HCT116 (cell line): ENCODE measurements at regions not wholly inside any gene's neighbourhood (a gene's known extent, or its start where the extent isn't known, plus 50 kb on each side); places are given as distances from the start of the nearest gene placed in this dataset.

Source experiments
- ATAC-seq: fragments of 200-7000 bp; cut with Tn5 transposase; 2 replicates; pipeline ENCODE4 v1.9.1; 2020; ENCODE audit warnings: mild to moderate bottlenecking, moderate library complexity
- BruUV-seq: library from RNA; stranded (reverse); fragments of 400-500 nt; replicated peaks from 2 replicates; lab custom pipeline; 2021; lab: Mats Ljungman, UMichigan
- CTCF ChIA-PET: fragments of 300-600 bp; sonication (Branson Sonifier 250); formaldehyde crosslinking; loops from one replicate; lab custom pipeline; 2021; ENCODE audit warnings: antibody characterized with exemption; lab: Charles Lee
- POLR2A ChIA-PET: fragments of 300-600, 350-600 bp; sonication (Branson Sonifier 250); formaldehyde crosslinking; loops from one replicate; lab custom pipeline; 2021; ENCODE audit warnings: antibody characterized with exemption; lab: Charles Lee
- RAD21 ChIA-PET, 2 experiments: fragments of 300-600 bp; sonication (Branson Sonifier 250); formaldehyde crosslinking; loops; one replicate each; lab custom pipeline; 2023; ENCODE audit warnings: low total read pairs in 2 of 2; ENCODE audit not compliant: uncharacterized antibody in 2 of 2, unreplicated experiment in 2 of 2, low non-redundant PET in 1 of 2; lab: Charles Lee
- DNase-seq: peaks from one replicate; pipeline ENCODE4 v3.0.0-alpha.2; 2010; ENCODE audit warnings: low read depth, low spot score
- H2AFZ ChIP-seq: fragments of 200-600 bp; shearing (Covaris generic), sonication (generic); 2 replicates; pipeline ENCODE4 v1.6.1; 2017; ENCODE audit warnings: low read depth, mixed run types, mixed read lengths, antibody characterized with exemption, low read length; ENCODE audit not compliant: poor library complexity, severe bottlenecking
- H3K27ac ChIP-seq: 2 replicates; pipeline ENCODE4 v1.5.1; 2012; ENCODE audit warnings: low read depth, low read length
- H3K27me3 ChIP-seq: fragments of 200-600 bp; sonication (generic); 2 replicates; pipeline ENCODE4 v1.6.1; 2016; ENCODE audit warnings: mixed run types, low read length, mixed read lengths; ENCODE audit not compliant: insufficient read depth
- H3K36me3 ChIP-seq, 2 experiments: fragments of 200-500 bp in 1 of 2; fragments of 200-600 bp in 1 of 2; sonication (Bioruptor generic) in 1 of 2; sonication (generic) in 1 of 2; 2 replicates each; pipeline versions ENCODE4 v1.5.1 to v1.6.1; 2014 to 2016; ENCODE audit warnings: low read length in 2 of 2, inconsistent platforms in 1 of 2, mixed read lengths in 1 of 2, mixed run types in 1 of 2; ENCODE audit not compliant: insufficient read depth in 2 of 2, control insufficient read depth in 1 of 2
- H3K4me1 ChIP-seq, 2 experiments: fragments of 200-600 bp in 1 of 2; sonication (generic) in 1 of 2; 2 replicates each; pipeline versions ENCODE4 v1.5.1 to v1.6.1; 2012 to 2017; ENCODE audit warnings: low read length in 2 of 2, inconsistent platforms in 1 of 2, mild to moderate bottlenecking in 1 of 2, mixed read lengths in 1 of 2, mixed run types in 1 of 2, moderate library complexity in 1 of 2; ENCODE audit not compliant: insufficient read depth in 2 of 2, control insufficient read depth in 1 of 2
- H3K4me2 ChIP-seq: fragments of 200-600 bp; sonication (generic); 2 replicates; pipeline ENCODE4 v1.6.1; 2017; ENCODE audit warnings: mixed run types, low read length, mixed read lengths
- H3K4me3 ChIP-seq, 2 experiments: fragments of 200-600 bp in 1 of 2; sonication (generic) in 1 of 2; replicated peaks in 1 of 2; 2 replicates each; pipeline ENCODE4 v1.5.1; 2011 to 2016; ENCODE audit warnings: low read length in 2 of 2, control low read depth in 1 of 2, low read depth in 1 of 2, mild to moderate bottlenecking in 1 of 2, mixed read lengths in 1 of 2, mixed run types in 1 of 2
- H3K79me2 ChIP-seq: fragments of 200-600 bp; sonication (generic); 2 replicates; pipeline ENCODE4 v1.6.1; 2017; ENCODE audit warnings: mild to moderate bottlenecking, mixed run types, low read length, moderate library complexity, mixed read lengths; ENCODE audit not compliant: insufficient read depth
- H3K9ac ChIP-seq: fragments of 200-600 bp; sonication (generic); 2 replicates; pipeline ENCODE4 v1.6.1; 2016; ENCODE audit warnings: low read length, mixed read lengths
- H3K9me2 ChIP-seq: fragments of 200-600 bp; sonication (generic), shearing (Covaris generic); 2 replicates; pipeline ENCODE4 v1.6.1; 2017; ENCODE audit warnings: mixed run types, mild to moderate bottlenecking, moderate library complexity; ENCODE audit not compliant: insufficient read depth
- H3K9me3 ChIP-seq, 2 experiments: fragments of 200-500 bp in 1 of 2; fragments of 200-600 bp in 1 of 2; sonication (Bioruptor generic) in 1 of 2; sonication (generic) in 1 of 2; 2 replicates each; pipeline ENCODE4 v1.6.1; 2014 to 2017; ENCODE audit warnings: low read length in 2 of 2, mixed read lengths in 2 of 2, inconsistent platforms in 1 of 2, low read depth in 1 of 2, mild to moderate bottlenecking in 1 of 2, mixed run types in 1 of 2, moderate library complexity in 1 of 2; ENCODE audit not compliant: control insufficient read depth in 1 of 2, insufficient read depth in 1 of 2
- H4K20me1 ChIP-seq: fragments of 200-600 bp; sonication (generic), shearing (Covaris generic); 2 replicates; pipeline ENCODE4 v1.6.1; 2017; ENCODE audit warnings: mixed run types, mild to moderate bottlenecking, moderate library complexity; ENCODE audit not compliant: insufficient read depth
- EGR1 ChIP-seq: IDR thresholded peaks from 2 replicates; pipeline ENCODE4 v1.6.1; 2012; ENCODE audit warnings: low read depth
- ELF1 ChIP-seq: IDR thresholded peaks from 2 replicates; pipeline ENCODE4 v1.6.1; 2012; ENCODE audit warnings: low read depth, borderline replicate concordance
- EZH2phosphoT487 ChIP-seq: fragments of 200-600 bp; IDR thresholded peaks from 2 replicates; pipeline ENCODE4 v1.6.1; 2018; ENCODE audit warnings: antibody characterized with exemption, borderline replicate concordance
- FOSL1 ChIP-seq: IDR thresholded peaks from 2 replicates; pipeline ENCODE4 v1.6.1; 2012; ENCODE audit warnings: low read depth
- JUND ChIP-seq: IDR thresholded peaks from 2 replicates; pipeline ENCODE4 v1.6.1; 2012
- POLR2AphosphoS5 ChIP-seq: IDR thresholded peaks from 2 replicates; pipeline ENCODE4 v1.6.1; 2011; ENCODE audit warnings: mild to moderate bottlenecking, low read depth, low read length, moderate library complexity
- SIN3A ChIP-seq: IDR thresholded peaks from 2 replicates; pipeline ENCODE4 v1.6.1; 2012; ENCODE audit warnings: low read depth
- SRF ChIP-seq: IDR thresholded peaks from 2 replicates; pipeline ENCODE4 v1.6.1; 2012; ENCODE audit warnings: low read depth
- TCF7L2 ChIP-seq: IDR thresholded peaks from 2 replicates; pipeline ENCODE4 v1.7.0; 2011; ENCODE audit warnings: borderline replicate concordance, inconsistent platforms; ENCODE audit not compliant: insufficient read depth, insufficient read length; ENCODE audit errors: extremely low read depth
- ZBTB33 ChIP-seq: IDR thresholded peaks from 2 replicates; pipeline ENCODE4 v1.6.1; 2011; ENCODE audit warnings: mild to moderate bottlenecking, low read length, moderate library complexity; ENCODE audit not compliant: insufficient replicate concordance; ENCODE audit errors: extremely low read depth
- ZFX ChIP-seq: fragments of 450-650 bp; IDR thresholded peaks from 2 replicates; pipeline ENCODE4 v1.6.1; 2017
- intact Hi-C: fragments of 100-400 bp; cut with micrococcal nuclease; formaldehyde crosslinking; loops from 2 replicates; pipeline ENCODE4 v1.10.0; 2022
- TF ChIP-seq, protein P1 (sequence below): IDR thresholded peaks from 2 replicates; pipeline ENCODE4 v1.6.1; 2012
- TF ChIP-seq, protein P2 (sequence below): IDR thresholded peaks from 2 replicates; pipeline ENCODE4 v1.6.1; 2012; ENCODE audit warnings: low read depth

- ChIA-PET RAD21 (no interaction called here), POLR2A (no interaction called here)
- BruUV-seq: no TSS peak
Measured at GRCh38 chr11:42646959-42647358, 664.8 kb upstream of the API5 start.

DNA sequence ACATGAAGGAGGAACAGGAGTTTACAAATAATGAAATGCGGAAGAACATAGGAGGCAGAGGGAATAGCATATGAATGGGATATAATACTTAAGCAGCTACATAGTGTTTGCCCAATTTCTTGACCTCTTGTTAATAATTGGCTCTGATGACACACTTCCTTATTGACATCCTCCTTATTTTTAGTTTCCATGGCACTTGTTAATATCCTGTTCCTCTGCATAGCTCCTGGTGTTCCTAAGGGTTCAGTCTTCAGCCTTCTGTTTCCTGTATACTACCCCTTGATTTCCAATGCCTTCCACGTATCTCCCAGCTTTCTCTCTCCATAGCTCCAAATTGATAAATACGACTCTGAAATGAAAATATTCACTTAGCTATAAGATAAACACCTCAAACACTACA is 663.8 kb upstream of the API5 start:
- no peak overlapping the region for H3K4me3 ChIP-seq
- no peak overlapping the region for H3K27ac ChIP-seq
- H4K20me1 ChIP-seq: no peaks in the 10 kb centered on the region
- no TSS peak for BruUV-seq
- peaks cover 3 to 24% of the 10 kb centered on the region in 2 experiments; a peak in 2 of 4 replicates for H3K9me3 ChIP-seq
- ChIA-PET RAD21 (no interaction called here), CTCF (no interaction called here), POLR2A (no interaction called here)
- intact Hi-C loops: no loop called here
- H3K27me3 ChIP-seq: no peaks in the 10 kb centered on the region
- H3K36me3 ChIP-seq: no peaks in the 10 kb centered on the region
- H3K4me1 ChIP-seq: no peaks in the 10 kb centered on the region
- no peak overlapping the region for H3K9ac ChIP-seq
- no peak for DNase-seq
- H3K4me2 ChIP-seq: no peak overlapping the region
- ATAC-seq: no peak
- no peaks in the 10 kb centered on the region for H3K9me2 ChIP-seq
- no peaks in the 10 kb centered on the region for H3K79me2 ChIP-seq
- no peak overlapping the region for H2AFZ ChIP-seq
- TF ChIP-seq EZH2phosphoT487: no peak
- TF ChIP-seq SRF: no peak
- no peak for TF ChIP-seq ELF1
- no peak for TF ChIP-seq SIN3A
- TF ChIP-seq JUND: no peak
- TF ChIP-seq, protein P1, sequence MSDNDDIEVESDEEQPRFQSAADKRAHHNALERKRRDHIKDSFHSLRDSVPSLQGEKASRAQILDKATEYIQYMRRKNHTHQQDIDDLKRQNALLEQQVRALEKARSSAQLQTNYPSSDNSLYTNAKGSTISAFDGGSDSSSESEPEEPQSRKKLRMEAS: no peak
- no peak for TF ChIP-seq FOSL1
- no peak for TF ChIP-seq TCF7L2
- no peak for TF ChIP-seq EGR1
- TF ChIP-seq ZFX: no peak
- no peak for TF ChIP-seq ZBTB33

More at GRCh38 chr11:42646959-42647358, 664.8 kb upstream of the API5 start:
- Histone ChIP-seq H3K79me2 (no peaks in the 10 kb centered on the region), H3K36me3 (no peaks in the 10 kb centered on the region), H3K27me3 (no peaks in the 10 kb centered on the region), H3K9ac (no peak overlapping the region), H3K27ac (no peak overlapping the region), H3K4me3 (no peak overlapping the region), H3K9me3 (peaks cover 7 to 24% of the 10 kb centered on the region in 2 experiments; a peak in 2 of 4 replicates), H4K20me1 (no peaks in the 10 kb centered on the region), H3K4me2 (no peak overlapping the region), H3K9me2 (no peaks in the 10 kb centered on the region), H2AFZ (no peak overlapping the region), H3K4me1 (no peaks in the 10 kb centered on the region)
- TF ChIP-seq POLR2AphosphoS5 (no peak), FOSL1 (no peak)
- TF ChIP-seq, protein P1: no peak
- TF ChIP-seq, protein P2, sequence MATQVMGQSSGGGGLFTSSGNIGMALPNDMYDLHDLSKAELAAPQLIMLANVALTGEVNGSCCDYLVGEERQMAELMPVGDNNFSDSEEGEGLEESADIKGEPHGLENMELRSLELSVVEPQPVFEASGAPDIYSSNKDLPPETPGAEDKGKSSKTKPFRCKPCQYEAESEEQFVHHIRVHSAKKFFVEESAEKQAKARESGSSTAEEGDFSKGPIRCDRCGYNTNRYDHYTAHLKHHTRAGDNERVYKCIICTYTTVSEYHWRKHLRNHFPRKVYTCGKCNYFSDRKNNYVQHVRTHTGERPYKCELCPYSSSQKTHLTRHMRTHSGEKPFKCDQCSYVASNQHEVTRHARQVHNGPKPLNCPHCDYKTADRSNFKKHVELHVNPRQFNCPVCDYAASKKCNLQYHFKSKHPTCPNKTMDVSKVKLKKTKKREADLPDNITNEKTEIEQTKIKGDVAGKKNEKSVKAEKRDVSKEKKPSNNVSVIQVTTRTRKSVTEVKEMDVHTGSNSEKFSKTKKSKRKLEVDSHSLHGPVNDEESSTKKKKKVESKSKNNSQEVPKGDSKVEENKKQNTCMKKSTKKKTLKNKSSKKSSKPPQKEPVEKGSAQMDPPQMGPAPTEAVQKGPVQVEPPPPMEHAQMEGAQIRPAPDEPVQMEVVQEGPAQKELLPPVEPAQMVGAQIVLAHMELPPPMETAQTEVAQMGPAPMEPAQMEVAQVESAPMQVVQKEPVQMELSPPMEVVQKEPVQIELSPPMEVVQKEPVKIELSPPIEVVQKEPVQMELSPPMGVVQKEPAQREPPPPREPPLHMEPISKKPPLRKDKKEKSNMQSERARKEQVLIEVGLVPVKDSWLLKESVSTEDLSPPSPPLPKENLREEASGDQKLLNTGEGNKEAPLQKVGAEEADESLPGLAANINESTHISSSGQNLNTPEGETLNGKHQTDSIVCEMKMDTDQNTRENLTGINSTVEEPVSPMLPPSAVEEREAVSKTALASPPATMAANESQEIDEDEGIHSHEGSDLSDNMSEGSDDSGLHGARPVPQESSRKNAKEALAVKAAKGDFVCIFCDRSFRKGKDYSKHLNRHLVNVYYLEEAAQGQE: no peak
- CTCF ChIA-PET: no interaction called here
- intact Hi-C loops: no loop called here
- ATAC-seq (no peak), DNase-seq (no peak)
